OCI-LY1 (cell line): ENCODE measurements at regions not wholly inside any gene's neighbourhood (a gene's known extent, or its start where the extent isn't known, plus 50 kb on each side); places are given as distances from the start of the nearest gene placed in this dataset.

ENCODE experiments used
- H2AFZ ChIP-seq: fragments of 200-600 bp; sonication (generic), shearing (Covaris generic); 2 replicates; pipeline ENCODE4 v1.6.0; 2014; ENCODE audit warnings: antibody characterized with exemption, mild to moderate bottlenecking, low read length
- H3F3A ChIP-seq: fragments of 200-600 bp; sonication (generic), shearing (Covaris generic); 2 replicates; pipeline ENCODE4 v1.6.0; 2014; ENCODE audit warnings: mild to moderate bottlenecking, antibody characterized with exemption, low read length, moderate library complexity; ENCODE audit not compliant: insufficient read depth
- H3K27ac ChIP-seq: fragments of 200-600 bp; sonication (generic); 2 replicates; pipeline ENCODE4 v1.5.1; 2014; ENCODE audit warnings: low read length, mixed run types, mild to moderate bottlenecking, low read depth; ENCODE audit not compliant: poor library complexity, severe bottlenecking
- H3K27me3 ChIP-seq: fragments of 200-600 bp; sonication (generic); 2 replicates; pipeline ENCODE4 v1.6.0; 2014; ENCODE audit warnings: antibody characterized with exemption, mild to moderate bottlenecking, low read length, moderate library complexity; ENCODE audit not compliant: insufficient read depth
- H3K36me3 ChIP-seq: fragments of 200-600 bp; sonication (generic); 2 replicates; pipeline ENCODE4 v1.6.1; 2014; ENCODE audit warnings: mild to moderate bottlenecking, antibody characterized with exemption, low read length, moderate library complexity, mixed read lengths; ENCODE audit not compliant: insufficient read depth
- H3K4me1 ChIP-seq: fragments of 200-600 bp; sonication (generic); 2 replicates; pipeline ENCODE4 v1.5.1; 2014; ENCODE audit warnings: mild to moderate bottlenecking, low read length, moderate library complexity; ENCODE audit not compliant: insufficient read depth, severe bottlenecking
- H3K4me2 ChIP-seq: fragments of 200-600 bp; sonication (generic), shearing (Covaris generic); 2 replicates; pipeline ENCODE4 v1.6.1; 2014; ENCODE audit warnings: low read length
- H3K4me3 ChIP-seq: fragments of 200-600 bp; sonication (generic); 2 replicates; pipeline ENCODE4 v1.5.1; 2014; ENCODE audit warnings: low read length, low read depth, mild to moderate bottlenecking, mixed read lengths; ENCODE audit not compliant: poor library complexity, severe bottlenecking
- H3K79me2 ChIP-seq: fragments of 200-600 bp; shearing (Covaris generic); 2 replicates; pipeline ENCODE4 v1.6.1; 2016; ENCODE audit warnings: mixed run types, low read length, mixed read lengths; ENCODE audit not compliant: insufficient read depth
- H3K9ac ChIP-seq: fragments of 200-600 bp; sonication (generic), shearing (Covaris generic); 2 replicates; pipeline ENCODE4 v1.6.1; 2014; ENCODE audit warnings: mild to moderate bottlenecking, low read length, mixed read lengths
- H3K9me2 ChIP-seq: fragments of 200-600 bp; sonication (generic), shearing (Covaris generic); 2 replicates; pipeline ENCODE4 v1.6.1; 2014; ENCODE audit warnings: low read depth, mild to moderate bottlenecking, low read length, mixed read lengths
- H3K9me3 ChIP-seq: fragments of 200-600 bp; shearing (Covaris generic); 2 replicates; pipeline ENCODE4 v1.6.1; 2014; ENCODE audit warnings: low read length, mixed read lengths
- H4K20me1 ChIP-seq: fragments of 200-600 bp; sonication (generic), shearing (Covaris generic); 2 replicates; pipeline ENCODE4 v1.6.0; 2016; ENCODE audit warnings: mild to moderate bottlenecking, low read length; ENCODE audit not compliant: insufficient read depth
- EZH2 ChIP-seq: fragments of 200-600 bp; sonication (generic), shearing (Covaris generic); IDR thresholded peaks from 2 replicates; pipeline ENCODE4 v1.8.0; 2017; ENCODE audit warnings: borderline replicate concordance, mixed run types, mild to moderate bottlenecking, antibody characterized with exemption, low read length, moderate library complexity, mixed read lengths
- TF ChIP-seq, protein P1 (sequence below): fragments of 200-600 bp; sonication (generic), shearing (Covaris generic); IDR thresholded peaks from 2 replicates; pipeline ENCODE4 v1.5.1; 2017; ENCODE audit warnings: mild to moderate bottlenecking, antibody characterized with exemption, low read length, moderate library complexity, mixed read lengths

DNA sequence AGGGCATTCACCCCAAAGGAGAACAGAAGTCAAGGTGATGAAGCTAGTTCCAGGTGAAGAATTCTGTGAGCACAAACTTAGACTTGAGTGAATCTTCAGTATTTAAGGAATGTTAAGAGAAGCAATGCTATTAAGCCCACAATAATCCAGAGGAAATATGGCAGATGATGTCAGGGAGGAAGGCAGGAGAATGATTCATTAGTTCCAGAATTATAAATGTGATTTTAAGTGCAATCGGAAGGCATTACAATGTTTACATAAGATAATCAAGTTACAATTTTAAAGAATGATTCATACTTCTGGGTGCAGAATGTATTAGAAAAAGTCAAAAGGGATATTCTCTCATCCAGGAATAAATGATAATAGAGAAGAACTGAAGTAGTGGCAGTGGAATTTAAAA lies 545.2 kb upstream of the BRINP3 start:
- no peaks in the 10 kb centered on the region for H3F3A ChIP-seq
- H3K4me1 ChIP-seq, result no peaks in the 10 kb centered on the region
- TF ChIP-seq, protein P1, sequence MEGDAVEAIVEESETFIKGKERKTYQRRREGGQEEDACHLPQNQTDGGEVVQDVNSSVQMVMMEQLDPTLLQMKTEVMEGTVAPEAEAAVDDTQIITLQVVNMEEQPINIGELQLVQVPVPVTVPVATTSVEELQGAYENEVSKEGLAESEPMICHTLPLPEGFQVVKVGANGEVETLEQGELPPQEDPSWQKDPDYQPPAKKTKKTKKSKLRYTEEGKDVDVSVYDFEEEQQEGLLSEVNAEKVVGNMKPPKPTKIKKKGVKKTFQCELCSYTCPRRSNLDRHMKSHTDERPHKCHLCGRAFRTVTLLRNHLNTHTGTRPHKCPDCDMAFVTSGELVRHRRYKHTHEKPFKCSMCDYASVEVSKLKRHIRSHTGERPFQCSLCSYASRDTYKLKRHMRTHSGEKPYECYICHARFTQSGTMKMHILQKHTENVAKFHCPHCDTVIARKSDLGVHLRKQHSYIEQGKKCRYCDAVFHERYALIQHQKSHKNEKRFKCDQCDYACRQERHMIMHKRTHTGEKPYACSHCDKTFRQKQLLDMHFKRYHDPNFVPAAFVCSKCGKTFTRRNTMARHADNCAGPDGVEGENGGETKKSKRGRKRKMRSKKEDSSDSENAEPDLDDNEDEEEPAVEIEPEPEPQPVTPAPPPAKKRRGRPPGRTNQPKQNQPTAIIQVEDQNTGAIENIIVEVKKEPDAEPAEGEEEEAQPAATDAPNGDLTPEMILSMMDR, result no peak
- TF ChIP-seq EZH2, result no peak
- no peaks in the 10 kb centered on the region for H3K9me2 ChIP-seq
- no peak overlapping the region for H3K9ac ChIP-seq
- H3K4me3 ChIP-seq, result no peak overlapping the region
- H3K36me3 ChIP-seq, result no peaks in the 10 kb centered on the region
- H4K20me1 ChIP-seq, result no peaks in the 10 kb centered on the region
- no peak overlapping the region for H3K27ac ChIP-seq
- H3K4me2 ChIP-seq, result no peak overlapping the region
- H3K9me3 ChIP-seq, result no peaks in the 10 kb centered on the region
- no peaks in the 10 kb centered on the region for H3K27me3 ChIP-seq
- no peaks in the 10 kb centered on the region for H3K79me2 ChIP-seq
- H2AFZ ChIP-seq, result no peak overlapping the region

DNA sequence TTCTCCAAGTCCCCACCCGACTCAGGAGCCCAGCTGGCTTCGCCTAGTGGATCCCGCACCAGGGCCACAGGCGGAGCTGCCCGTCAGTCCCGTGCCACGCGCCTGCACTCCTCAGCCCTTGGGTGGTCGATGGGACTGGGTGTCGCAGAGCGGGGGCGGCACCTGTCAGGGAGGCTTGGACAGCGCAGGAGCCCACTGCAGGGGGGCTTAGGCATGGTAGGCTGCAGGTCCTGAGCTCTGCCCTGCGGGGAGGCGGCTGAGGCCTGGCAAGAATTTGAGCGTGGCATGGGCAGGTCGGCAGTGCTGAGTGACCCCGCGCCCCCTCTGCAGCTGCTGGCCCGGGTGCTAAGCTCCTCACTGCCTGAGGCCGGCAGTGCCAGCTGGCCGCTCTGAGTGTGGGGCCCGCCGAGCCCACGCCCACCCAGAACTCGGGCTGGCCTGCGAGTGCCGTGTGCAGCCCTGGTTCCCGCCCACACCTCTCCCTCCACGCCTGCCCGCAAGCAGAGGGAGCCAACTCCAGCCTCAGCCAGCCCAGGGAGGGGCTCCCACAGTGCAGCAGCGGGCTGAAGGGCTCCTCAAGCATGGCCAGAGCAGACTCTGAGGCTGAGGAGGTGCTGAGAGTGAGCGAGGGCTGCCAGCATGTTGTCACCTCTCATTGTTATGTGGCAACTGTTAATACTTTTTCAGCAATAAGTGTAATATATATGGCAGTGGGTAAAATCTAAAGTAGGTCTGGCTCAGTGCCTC lies 548.4 kb upstream of the BRINP3 start:
- Histone ChIP-seq H3K27ac (no peak overlapping the region), H3F3A (no peaks in the 10 kb centered on the region), H3K79me2 (no peaks in the 10 kb centered on the region), H3K27me3 (no peaks in the 10 kb centered on the region), H3K4me1 (no peaks in the 10 kb centered on the region), H2AFZ (no peak overlapping the region), H3K9me2 (no peaks in the 10 kb centered on the region), H3K9me3 (no peaks in the 10 kb centered on the region), H3K36me3 (no peaks in the 10 kb centered on the region), H3K9ac (no peak overlapping the region), H3K4me2 (no peak overlapping the region), H4K20me1 (no peaks in the 10 kb centered on the region), H3K4me3 (no peak overlapping the region)
- TF ChIP-seq EZH2, result no peak
- TF ChIP-seq, protein P1, result no peak

DNA sequence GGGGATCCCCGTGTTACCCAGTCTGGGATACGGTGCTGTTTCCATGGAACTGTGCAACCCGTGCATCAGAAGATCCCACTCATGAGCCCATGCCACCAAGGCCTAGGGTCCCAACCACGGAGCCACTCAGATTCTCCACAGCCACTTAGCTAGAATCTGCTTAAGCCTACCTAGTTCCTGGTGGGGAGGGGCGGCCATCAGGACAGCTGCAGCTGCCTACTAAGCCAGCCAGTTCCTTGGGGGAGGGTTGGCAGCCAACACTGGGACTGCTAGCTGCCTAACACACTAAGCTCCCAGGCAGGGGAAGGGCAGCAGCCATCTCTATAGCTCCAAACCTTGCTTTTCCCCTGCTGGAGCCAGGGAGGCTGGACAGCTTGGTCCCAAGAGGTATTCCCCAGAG lies 549.2 kb upstream of the BRINP3 start:
- Histone ChIP-seq H3K4me3 (no peak overlapping the region), H3K4me2 (no peak overlapping the region), H3K9me3 (no peaks in the 10 kb centered on the region), H3K27ac (no peak overlapping the region), H3K27me3 (no peaks in the 10 kb centered on the region), H2AFZ (no peak overlapping the region), H3K9ac (no peak overlapping the region), H4K20me1 (no peaks in the 10 kb centered on the region), H3K9me2 (no peaks in the 10 kb centered on the region), H3K36me3 (no peaks in the 10 kb centered on the region), H3K79me2 (no peaks in the 10 kb centered on the region), H3K4me1 (no peaks in the 10 kb centered on the region), H3F3A (no peaks in the 10 kb centered on the region)
- TF ChIP-seq, protein P1, result no peak
- TF ChIP-seq EZH2, result no peak
